ENCODE measurements at regions not wholly inside any gene's neighbourhood (a gene's known extent, or its start where the extent isn't known, plus 50 kb on each side); places are given as distances from the start of the nearest gene placed in this dataset.

GRCh38 chr1:192442736-192443135 lies 125.9 kb downstream of the RGS21 start:
- no peak for TF ChIP-seq CTCF (IDR thresholded peaks at IDR 0.05; ENCODE audit: extremely low read depth, missing control alignments)

GRCh38 chr1:192443616-192444015 lies 126.8 kb downstream of the RGS21 start:
- no peak for TF ChIP-seq CTCF (IDR thresholded peaks at IDR 0.05; ENCODE audit: extremely low read depth, missing control alignments)
- no peak for DNase-seq (ENCODE audit: low spot score)

More at GRCh38 chr1:192442736-192443135, 125.9 kb downstream of the RGS21 start:
- DNase-seq (ENCODE audit: low spot score), result no peak

- TF ChIP-seq CTCF (IDR thresholded peaks at IDR 0.05; ENCODE audit: extremely low read depth, missing control alignments), result no peak
- no peak for DNase-seq (ENCODE audit: low spot score)
Measured at GRCh38 chr1:192445241-192445640, 128.4 kb downstream of the RGS21 start.

GRCh38 chr1:192445839-192446489 lies 129.2 kb downstream of the RGS21 start:
- TF ChIP-seq CTCF (IDR thresholded peaks at IDR 0.05; ENCODE audit: extremely low read depth, missing control alignments), result peak; percentile 47
- peak; percentile 18 for DNase-seq (ENCODE audit: low spot score)

- TF ChIP-seq CTCF (IDR thresholded peaks at IDR 0.05; ENCODE audit: extremely low read depth, missing control alignments), result no peak
- DNase-seq (ENCODE audit: low spot score), result no peak
Measured at GRCh38 chr1:192448026-192448578, 127.5 kb upstream of the RGS1 start.

- TF ChIP-seq CTCF (IDR thresholded peaks at IDR 0.05; ENCODE audit: extremely low read depth, missing control alignments), result no peak
- DNase-seq (ENCODE audit: low spot score), result no peak
Measured at GRCh38 chr1:192453360-192453992, 122.1 kb upstream of the RGS1 start.

- no peak for TF ChIP-seq CTCF (IDR thresholded peaks at IDR 0.05; ENCODE audit: extremely low read depth, missing control alignments)
- DNase-seq (ENCODE audit: low spot score), result no peak
Measured at GRCh38 chr1:192459467-192459866, 116.1 kb upstream of the RGS1 start.
